ENCODE measurements at regions not wholly inside any gene's neighbourhood (a gene's known extent, or its start where the extent isn't known, plus 50 kb on each side); places are given as distances from the start of the nearest gene placed in this dataset.

DNA sequence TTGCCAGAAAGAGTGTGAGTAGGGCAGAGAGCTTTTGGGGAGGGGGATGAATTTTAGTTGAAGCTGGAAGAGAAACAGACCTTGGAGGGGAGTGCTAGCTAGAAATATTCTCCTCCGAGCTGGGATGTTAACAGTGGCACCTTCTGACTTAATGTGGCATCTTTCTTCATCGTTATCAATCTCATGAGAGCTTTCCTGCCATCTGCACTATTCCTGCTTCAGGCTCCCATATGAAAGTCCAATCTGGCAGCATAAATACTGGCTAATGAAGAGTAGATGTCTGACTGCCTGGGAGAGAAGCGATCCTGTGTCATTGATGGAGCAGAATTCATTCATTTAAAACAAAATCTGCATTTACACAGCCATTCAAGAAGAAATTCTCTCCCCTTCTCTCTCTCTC, 284.5 kb downstream of the TMEM38B start:
- TF ChIP-seq, protein P1, sequence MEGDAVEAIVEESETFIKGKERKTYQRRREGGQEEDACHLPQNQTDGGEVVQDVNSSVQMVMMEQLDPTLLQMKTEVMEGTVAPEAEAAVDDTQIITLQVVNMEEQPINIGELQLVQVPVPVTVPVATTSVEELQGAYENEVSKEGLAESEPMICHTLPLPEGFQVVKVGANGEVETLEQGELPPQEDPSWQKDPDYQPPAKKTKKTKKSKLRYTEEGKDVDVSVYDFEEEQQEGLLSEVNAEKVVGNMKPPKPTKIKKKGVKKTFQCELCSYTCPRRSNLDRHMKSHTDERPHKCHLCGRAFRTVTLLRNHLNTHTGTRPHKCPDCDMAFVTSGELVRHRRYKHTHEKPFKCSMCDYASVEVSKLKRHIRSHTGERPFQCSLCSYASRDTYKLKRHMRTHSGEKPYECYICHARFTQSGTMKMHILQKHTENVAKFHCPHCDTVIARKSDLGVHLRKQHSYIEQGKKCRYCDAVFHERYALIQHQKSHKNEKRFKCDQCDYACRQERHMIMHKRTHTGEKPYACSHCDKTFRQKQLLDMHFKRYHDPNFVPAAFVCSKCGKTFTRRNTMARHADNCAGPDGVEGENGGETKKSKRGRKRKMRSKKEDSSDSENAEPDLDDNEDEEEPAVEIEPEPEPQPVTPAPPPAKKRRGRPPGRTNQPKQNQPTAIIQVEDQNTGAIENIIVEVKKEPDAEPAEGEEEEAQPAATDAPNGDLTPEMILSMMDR (IDR thresholded peaks at IDR 0.05; ENCODE audit: insufficient read depth, low read depth, low read length, missing control alignments): no peak

DNA sequence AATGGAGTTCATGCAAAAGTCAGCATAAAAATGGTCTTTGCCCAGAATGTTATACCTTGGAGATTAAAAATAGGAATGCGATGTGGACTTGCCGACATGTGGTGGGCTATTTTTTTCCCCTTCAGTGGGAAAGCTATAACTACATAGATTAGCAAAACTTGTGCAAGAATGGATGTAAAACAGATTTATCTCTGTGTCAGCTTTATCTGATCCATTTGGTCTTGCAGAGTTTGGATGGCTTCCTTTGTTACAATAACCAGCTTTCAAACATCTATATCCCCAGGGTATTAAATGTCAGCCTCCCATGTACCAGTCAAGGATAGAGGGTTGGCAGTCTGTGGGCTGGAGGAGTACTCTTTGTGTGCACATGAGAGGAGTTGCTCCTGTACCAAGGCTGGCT, 284.9 kb downstream of the TMEM38B start:
- TF ChIP-seq, protein P1 (IDR thresholded peaks at IDR 0.05; ENCODE audit: insufficient read depth, low read depth, low read length, missing control alignments): no peak
- DNase-seq (ENCODE audit: low read depth): no peak
- no peak overlapping the region for H3K4me3 ChIP-seq (ENCODE audit: low read length)

More for the DNA sequence above, 284.5 kb downstream of the TMEM38B start:
- no peak for DNase-seq (ENCODE audit: low read depth)
- no peak overlapping the region for H3K4me3 ChIP-seq (ENCODE audit: low read length)

DNA sequence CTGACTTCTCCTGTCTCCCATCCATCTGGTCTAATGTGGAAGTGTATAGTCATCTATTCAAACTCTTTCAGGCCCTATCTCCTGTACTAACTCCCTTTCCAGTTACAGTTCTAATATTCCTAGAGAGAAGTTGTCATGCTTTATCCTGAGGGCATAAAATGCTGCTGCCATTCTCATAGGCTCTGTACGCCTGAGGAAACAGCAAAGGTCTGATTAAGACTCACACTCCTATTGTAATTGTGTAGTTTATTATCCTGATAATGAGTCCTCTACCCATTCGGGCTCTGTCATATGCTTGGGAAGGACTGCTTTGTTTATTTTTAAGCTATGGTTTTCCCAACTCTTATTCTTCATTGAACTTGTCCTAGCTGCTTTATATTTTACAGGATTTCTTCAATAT, 290.4 kb downstream of the TMEM38B start:
- DNase-seq (ENCODE audit: low read depth): no peak
- TF ChIP-seq, protein P1 (IDR thresholded peaks at IDR 0.05; ENCODE audit: insufficient read depth, low read depth, low read length, missing control alignments): no peak
- H3K4me3 ChIP-seq (ENCODE audit: low read length): no peak overlapping the region

DNA sequence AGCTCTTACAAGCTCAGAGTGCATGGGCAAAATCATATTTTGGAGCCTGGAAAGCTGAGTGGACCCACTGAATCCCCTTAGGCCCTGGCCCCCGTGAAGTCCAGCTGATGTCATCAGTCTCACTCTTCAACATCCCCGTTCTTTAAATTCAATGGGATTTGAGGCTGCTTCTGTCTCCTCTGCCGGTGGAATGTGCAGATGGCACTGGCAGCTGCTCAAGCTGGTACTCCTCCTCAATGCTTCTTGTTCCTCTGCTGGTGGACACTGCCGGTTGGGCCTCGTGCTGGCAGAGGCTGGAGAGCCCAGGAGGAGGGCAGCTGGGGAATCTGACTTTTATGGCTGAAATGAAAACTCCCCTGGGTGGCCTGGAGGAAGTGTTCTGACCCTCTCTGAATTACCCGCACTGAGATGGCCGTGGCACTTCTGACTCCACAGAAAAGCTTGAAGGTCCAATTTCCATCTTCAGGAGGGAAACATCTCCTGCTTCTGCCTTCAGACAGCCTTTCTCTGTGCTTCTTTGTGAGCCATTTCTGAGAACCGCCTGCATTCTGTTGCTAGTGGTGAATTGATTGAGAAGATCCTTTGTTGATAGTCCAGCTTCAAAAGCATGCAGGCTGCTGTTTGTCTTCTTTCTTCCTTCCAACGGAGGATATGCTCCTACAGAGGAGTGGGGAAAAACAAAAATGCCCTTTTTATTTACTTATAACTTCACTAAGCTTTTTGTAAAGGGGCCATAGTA, 298.9 kb downstream of the TMEM38B start:
- H3K4me3 ChIP-seq (ENCODE audit: low read length): no peak overlapping the region
- DNase-seq (ENCODE audit: low read depth): no peak
- TF ChIP-seq, protein P1 (IDR thresholded peaks at IDR 0.05; ENCODE audit: insufficient read depth, low read depth, low read length, missing control alignments): no peak

DNA sequence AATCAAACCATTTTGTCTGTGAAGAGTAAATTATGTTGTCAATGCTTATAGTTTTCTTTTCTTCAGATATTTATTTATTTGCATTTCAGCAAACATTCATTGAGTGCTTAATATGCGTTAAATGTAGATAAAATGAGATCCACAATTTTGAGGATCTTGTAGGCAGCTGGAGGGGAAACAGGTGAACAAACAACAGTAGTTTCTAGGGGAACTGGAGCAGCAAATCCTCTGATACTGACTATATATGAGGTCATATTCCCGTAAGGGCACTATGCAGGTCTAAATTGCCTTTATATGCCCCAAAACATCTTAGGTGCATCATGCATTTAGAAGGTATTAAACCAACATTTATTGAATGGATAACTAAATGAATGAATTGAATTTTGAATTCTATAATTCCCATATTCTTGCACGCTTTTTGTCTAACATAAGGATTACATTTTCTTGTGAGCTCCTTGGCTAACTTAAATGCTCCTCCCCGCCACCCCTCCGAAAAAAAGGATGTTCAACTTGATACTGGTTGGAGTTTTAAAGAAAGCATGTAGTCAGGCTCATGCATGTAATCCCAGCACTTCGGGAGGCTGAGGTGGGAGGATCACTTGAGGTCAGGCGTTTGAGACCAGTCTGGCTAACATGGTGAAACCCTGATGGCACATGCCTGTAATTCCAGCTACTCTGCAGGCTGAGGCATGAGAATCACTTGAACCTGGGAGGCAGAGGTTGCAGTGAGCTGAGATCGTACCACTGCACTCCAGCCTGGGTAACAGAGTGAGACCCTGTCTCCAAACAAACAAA, 299.8 kb downstream of the TMEM38B start:
- TF ChIP-seq, protein P1 (IDR thresholded peaks at IDR 0.05; ENCODE audit: insufficient read depth, low read depth, low read length, missing control alignments): no peak
- H3K4me3 ChIP-seq (ENCODE audit: low read length): no peak overlapping the region
- no peak for DNase-seq (ENCODE audit: low read depth)

DNA sequence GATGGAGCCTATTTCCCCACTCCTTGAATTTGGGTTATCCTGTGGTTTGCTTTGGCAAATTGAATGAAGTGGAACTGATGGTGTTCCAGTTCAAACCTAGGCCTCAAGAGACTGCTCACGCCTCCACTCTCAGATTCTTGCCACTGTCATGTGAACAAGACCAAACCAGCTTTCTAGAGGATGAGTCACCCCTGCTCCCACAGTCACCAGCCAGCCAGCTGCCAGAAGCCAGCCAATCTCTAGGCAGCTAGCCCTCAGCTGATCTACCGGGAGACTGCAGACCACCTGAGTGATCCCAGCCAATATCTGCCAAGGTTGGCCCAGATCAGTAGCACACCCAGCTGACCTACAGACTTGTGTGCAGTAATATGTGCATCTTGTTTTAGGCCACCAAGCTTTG, 300.6 kb downstream of the TMEM38B start:
- no peak overlapping the region for H3K4me3 ChIP-seq (ENCODE audit: low read length)
- TF ChIP-seq, protein P1 (IDR thresholded peaks at IDR 0.05; ENCODE audit: insufficient read depth, low read depth, low read length, missing control alignments): no peak
- peak; percentile 81 for DNase-seq (ENCODE audit: low read depth)

All from epithelial cell of esophagus (primary cell).